ENCODE measurements at regions not wholly inside any gene's neighbourhood (a gene's known extent, or its start where the extent isn't known, plus 50 kb on each side); places are given as distances from the start of the nearest gene placed in this dataset.

GRCh38 chr20:60294632-60295031 lies 336.4 kb downstream of the CDH26 start:
- no peak for DNase-seq

- DNase-seq, result no peak
Observed at GRCh38 chr20:60295214-60295613, 337.0 kb downstream of the CDH26 start.

GRCh38 chr20:60297649-60298048 lies 339.4 kb downstream of the CDH26 start:
- no peak for DNase-seq

- DNase-seq, result no peak
Observed at GRCh38 chr20:60298647-60299046, 340.4 kb downstream of the CDH26 start.

- no peak for DNase-seq
Observed at GRCh38 chr20:60299951-60300350, 341.7 kb downstream of the CDH26 start.

- DNase-seq, result no peak
Observed at GRCh38 chr20:60300374-60300773, 342.2 kb downstream of the CDH26 start.

- no peak for DNase-seq
Observed at GRCh38 chr20:60302875-60303274, 344.7 kb downstream of the CDH26 start.

GRCh38 chr20:60304026-60304590 lies 345.9 kb downstream of the CDH26 start:
- no peak for DNase-seq

GRCh38 chr20:60304931-60305330 lies 346.7 kb downstream of the CDH26 start:
- no peak for DNase-seq

GRCh38 chr20:60306105-60306504 lies 347.9 kb downstream of the CDH26 start:
- DNase-seq, result no peak

GRCh38 chr20:60306551-60306950 lies 348.3 kb downstream of the CDH26 start:
- no peak for DNase-seq

GRCh38 chr20:60310560-60311349 lies 352.5 kb downstream of the CDH26 start:
- no peak for DNase-seq

GRCh38 chr20:60313191-60313590 lies 355.0 kb downstream of the CDH26 start:
- no peak for DNase-seq

GRCh38 chr20:60313614-60314013 lies 355.4 kb downstream of the CDH26 start:
- no peak for DNase-seq

- DNase-seq, result no peak
Observed at GRCh38 chr20:60314727-60315126, 356.5 kb downstream of the CDH26 start.

GRCh38 chr20:60316476-60317158 lies 358.4 kb downstream of the CDH26 start:
- DNase-seq, result no peak

GRCh38 chr20:60317401-60317800 lies 359.2 kb downstream of the CDH26 start:
- no peak for DNase-seq

- DNase-seq, result no peak
Observed at GRCh38 chr20:60321601-60322000, 363.4 kb downstream of the CDH26 start.

- DNase-seq, result no peak
Observed at GRCh38 chr20:60326821-60327220, 368.6 kb downstream of the CDH26 start.

- no peak for DNase-seq
Observed at GRCh38 chr20:60327971-60328660, 369.9 kb downstream of the CDH26 start.

GRCh38 chr20:60330461-60330860 lies 372.2 kb downstream of the CDH26 start:
- no peak for DNase-seq

- DNase-seq, result no peak
Observed at GRCh38 chr20:60331688-60332300, 373.6 kb downstream of the CDH26 start.

- no peak for DNase-seq
Observed at GRCh38 chr20:60332523-60332922, 374.3 kb downstream of the CDH26 start.

All from activated CD4-positive, alpha-beta T cell treated with anti-CD3 and anti-CD28 coated beads, Interleukin-2, amount 50 U/mL, for 16 hours (primary cell).